ENCODE measurements at regions not wholly inside any gene's neighbourhood (a gene's known extent, or its start where the extent isn't known, plus 50 kb on each side); places are given as distances from the start of the nearest gene placed in this dataset.

- TF ChIP-seq DPF2 (IDR thresholded peaks at IDR 0.05): 0 out of 2 replicates have a peak, but pooled peaks have one; percentile 27
- TF ChIP-seq MXI1 (IDR thresholded peaks at IDR 0.05; ENCODE audit: low read depth, low read length): peak; percentile 53; the same call in 1 of the 2 replicates
Observed at GRCh38 chr9:110050925-110051355, 157.0 kb downstream of the C9orf152 start (continued).

GRCh38 chr9:110056062-110056461, 151.9 kb downstream of the C9orf152 start:
- Histone ChIP-seq H3K27ac (ENCODE audit: control insufficient read depth, insufficient read depth) (no peak overlapping the region), H4K20me1 (ENCODE audit: control insufficient read depth, insufficient read depth) (no peaks in the 10 kb centered on the region), H3K27me3 (replicated peaks in 1 of 2; ENCODE audit: control insufficient read depth in 2 of 2, insufficient read depth in 2 of 2, low read length in 1 of 2) (no peaks in the 10 kb centered on the region), H3K4me2 (ENCODE audit: control insufficient read depth, insufficient read depth) (no peak overlapping the region; the same call in 1 of the 2 replicates), H3K9ac (ENCODE audit: control insufficient read depth, insufficient read depth, low read length) (no peak overlapping the region), H3K9me3 (replicated peaks; ENCODE audit: control insufficient read depth, insufficient read depth, low read length) (no peaks in the 10 kb centered on the region), H3K4me3 (0 out of 2 replicates have a peak overlapping the region, but pooled peaks have one; percentile 31), H3K36me3 (ENCODE audit: control insufficient read depth in 2 of 2, insufficient read depth in 2 of 2, low read length in 1 of 2) (peaks cover 2 to 8% of the 10 kb centered on the region in 2 experiments; a peak in 3 of 4 replicates), H3K4me1 (ENCODE audit: control insufficient read depth, insufficient read depth, low read length) (peaks cover 19% of the 10 kb centered on the region), H3K79me2 (ENCODE audit: control insufficient read depth, insufficient read depth, low read length) (peaks cover 93% of the 10 kb centered on the region), H2AFZ (ENCODE audit: control insufficient read depth, low read depth, low read length) (no peak overlapping the region)
- ATAC-seq (no peak), DNase-seq (ENCODE audit: low read depth, low spot score) (no peak), FAIRE-seq (no peak)
- POLR2A ChIA-PET: interaction anchor here (0.7 to 6.2 kb wide), 5 partner anchors 13 to 149 kb away, joined by 3 to 27 read pairs (median 5); no protein-coding TSS in a partner anchor
- SMC1A ChIA-PET (ENCODE audit: uncharacterized antibody, unreplicated experiment): interaction anchor here (1.1 to 28.0 kb wide), 8 partner anchors 9 to 147 kb away, joined by 3 to 636 read pairs (median 56); no protein-coding TSS in a partner anchor
- CTCF ChIA-PET: interaction anchor here (1.0 to 20.9 kb wide), 8 partner anchors 73 to 163 kb away, joined by 3 to 537 read pairs (median 13); no protein-coding TSS in a partner anchor
- WGBS (ENCODE audit: insufficient coverage, insufficient replicate concordance, low lambda C conversion rate, missing lambda C conversion rate): 89% methylated on average over 6 of the region's 6 CpGs
- RAD21 ChIA-PET (ENCODE audit: unreplicated experiment): interaction anchor here (0.8 to 16.8 kb wide), 10 partner anchors 12 to 150 kb away, joined by 3 to 309 read pairs (median 6); no protein-coding TSS in a partner anchor
- intact Hi-C loops (cut with micrococcal nuclease; ENCODE audit: unreplicated experiment) (loop anchor here (5.0 to 10.0 kb wide), 3 partner anchors 199 to 484 kb away; partner anchors contain the start of gene TXN), in situ Hi-C loops (cut with MboI) (loop anchor here (5.0 to 10.0 kb wide), 2 partner anchors 99 to 154 kb away; no protein-coding TSS in a partner anchor)
- no TSS peak for BruUV-seq (replicated peaks)
- no peak for TF ChIP-seq MEF2A (IDR thresholded peaks at IDR 0.05; ENCODE audit: insufficient read depth, low read depth, low read length)
- TF ChIP-seq MYB (IDR thresholded peaks at IDR 0.05; ENCODE audit: borderline replicate concordance, low read depth, low read length): no peak
- no peak for TF ChIP-seq CEBPZ (IDR thresholded peaks at IDR 0.05; ENCODE audit: low read depth, low read length)
- peak; percentile 25; the same call in 1 of the 2 replicates for TF ChIP-seq EED (IDR thresholded peaks at IDR 0.05; ENCODE audit: low read depth)
- no peak for TF ChIP-seq MXI1 (IDR thresholded peaks at IDR 0.05; ENCODE audit: low read depth, low read length)
- TF ChIP-seq NRF1 (conservative IDR thresholded peaks at IDR 0.05; ENCODE audit: low read depth, low read length): no peak
- TF ChIP-seq CEBPB (IDR thresholded peaks at IDR 0.05; ENCODE audit: borderline replicate concordance in 1 of 2, low read depth in 2 of 2, low read length in 2 of 2): no peak
- no peak for TF ChIP-seq ZSCAN29 (IDR thresholded peaks at IDR 0.05)
- TF ChIP-seq LARP7 (IDR thresholded peaks at IDR 0.05): no peak
- no peak for TF ChIP-seq ZBTB11 (CRISPR knock-in tag; IDR thresholded peaks at IDR 0.05)
- no peak for TF ChIP-seq RELA (IDR thresholded peaks at IDR 0.05; ENCODE audit: borderline replicate concordance, partially characterized antibody)
- no peak for TF ChIP-seq NKRF (conservative IDR thresholded peaks at IDR 0.05)
